Activated T-cell treated with anti-CD3 and anti-CD28 coated beads, Interleukin-2, amount 50 U/mL, for 1 hour (primary cell): ENCODE measurements at regions not wholly inside any gene's neighbourhood (a gene's known extent, or its start where the extent isn't known, plus 50 kb on each side); places are given as distances from the start of the nearest gene placed in this dataset.
"Not testable (repeated sequence)": the region's sequence is repeated elsewhere in the genome, so short reads cannot be mapped to it uniquely, and the experiment has no call there.

Experiments used
- DNase-seq: peaks from one replicate; pipeline ENCODE4 v3.0.0-alpha.2; 2020

GRCh38 chr5:28714907-28715698, 1676.7 kb upstream of the CDH9 start:
- no peak for DNase-seq

DNA sequence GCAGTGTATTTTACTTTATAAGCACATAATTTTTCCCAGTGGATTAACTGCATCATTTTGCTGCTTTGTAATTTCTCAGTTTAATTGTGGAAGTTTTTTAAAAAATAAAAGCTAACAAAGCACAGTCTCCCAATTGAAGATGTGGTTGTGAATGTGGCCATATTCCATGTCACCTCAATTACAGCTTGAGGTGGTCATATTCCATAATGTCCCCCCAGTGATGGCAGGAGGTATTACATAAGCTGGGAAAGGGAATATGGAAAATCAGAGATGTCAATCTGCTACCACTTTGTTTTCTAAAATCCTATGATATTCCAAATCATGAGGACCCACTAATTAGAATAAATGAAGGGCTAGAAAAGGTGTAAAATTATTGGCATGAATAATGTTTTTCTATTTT, 1672.0 kb upstream of the CDH9 start:
- DNase-seq, result no peak

- DNase-seq, result no peak
Observed at GRCh38 chr5:28708472-28708871, 1670.1 kb upstream of the CDH9 start.

- no peak for DNase-seq
Observed at GRCh38 chr5:28707706-28708105, 1669.3 kb upstream of the CDH9 start.

DNA sequence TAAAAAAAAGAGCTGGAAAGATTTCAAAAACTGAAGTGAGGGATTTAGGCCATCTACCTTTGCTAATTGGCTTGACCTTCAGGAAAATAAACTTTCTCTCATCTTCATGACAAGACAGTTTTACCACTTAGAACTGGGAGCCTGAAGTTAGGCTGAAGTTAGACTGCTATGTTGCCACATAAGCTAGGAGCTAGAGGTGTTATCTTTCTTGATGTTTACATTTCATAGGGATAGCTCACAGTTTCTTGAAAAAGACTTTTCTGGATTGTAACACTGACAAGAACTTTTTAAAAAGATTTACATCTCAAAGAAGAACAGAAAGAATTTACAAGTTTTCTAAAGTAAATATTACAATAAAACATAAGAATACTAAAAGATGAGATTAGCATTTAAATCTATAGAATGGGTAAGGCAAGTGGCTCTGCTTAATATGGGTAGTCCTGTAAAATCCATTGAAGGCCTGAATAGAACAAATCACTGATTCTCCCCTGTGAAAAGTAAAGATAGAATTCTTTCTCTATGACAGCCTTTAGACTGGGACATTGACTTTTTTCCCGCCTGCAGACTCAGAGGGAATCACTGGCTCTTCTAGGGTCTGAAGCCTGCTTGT, 1665.4 kb upstream of the CDH9 start:
- DNase-seq, result no peak

GRCh38 chr5:28691526-28691925, 1653.1 kb upstream of the CDH9 start:
- no peak for DNase-seq

DNA sequence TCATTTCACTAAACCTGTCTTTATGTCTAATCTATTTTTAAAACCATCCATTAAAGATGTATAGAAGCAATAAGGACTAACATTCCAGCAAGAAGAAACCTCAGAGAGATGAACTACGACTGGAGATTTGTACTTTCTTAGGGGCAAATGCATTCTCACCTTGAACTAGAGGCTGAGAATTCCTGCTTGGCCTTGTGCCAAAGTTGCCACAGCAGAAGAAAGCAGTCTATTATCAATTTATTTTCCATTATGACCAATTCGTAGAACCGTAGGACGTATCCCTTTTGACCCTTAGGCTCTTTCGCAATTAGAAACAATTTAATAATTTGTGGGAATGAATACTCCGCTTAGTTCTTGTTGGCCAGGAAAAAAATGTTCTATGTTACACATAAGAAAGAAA, 1647.4 kb upstream of the CDH9 start:
- no peak for DNase-seq

- no peak for DNase-seq
Observed at GRCh38 chr5:28678899-28679298, 1640.5 kb upstream of the CDH9 start.

GRCh38 chr5:28666110-28666509, 1627.7 kb upstream of the CDH9 start:
- no peak for DNase-seq

DNA sequence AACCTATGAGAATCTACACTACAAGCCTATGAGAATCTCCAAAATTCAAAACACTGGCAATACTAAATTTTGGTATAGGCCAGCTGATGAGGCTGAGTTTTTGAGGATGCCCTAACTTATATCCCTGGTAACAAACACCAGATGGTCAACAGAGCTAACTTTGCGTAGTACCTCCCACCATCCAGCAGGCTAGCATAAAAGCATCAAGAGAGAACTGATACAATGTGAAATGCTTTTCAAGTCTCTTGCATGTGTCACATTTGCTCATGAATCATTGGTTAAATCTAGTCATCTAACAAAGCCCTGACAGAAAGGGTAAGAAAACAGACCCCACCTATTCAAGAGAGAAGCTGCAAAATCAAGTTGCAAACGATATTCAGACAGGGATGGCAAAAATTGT, 1609.7 kb upstream of the CDH9 start:
- no peak for DNase-seq

GRCh38 chr5:28632607-28633006, 1594.2 kb upstream of the CDH9 start:
- no peak for DNase-seq

DNA sequence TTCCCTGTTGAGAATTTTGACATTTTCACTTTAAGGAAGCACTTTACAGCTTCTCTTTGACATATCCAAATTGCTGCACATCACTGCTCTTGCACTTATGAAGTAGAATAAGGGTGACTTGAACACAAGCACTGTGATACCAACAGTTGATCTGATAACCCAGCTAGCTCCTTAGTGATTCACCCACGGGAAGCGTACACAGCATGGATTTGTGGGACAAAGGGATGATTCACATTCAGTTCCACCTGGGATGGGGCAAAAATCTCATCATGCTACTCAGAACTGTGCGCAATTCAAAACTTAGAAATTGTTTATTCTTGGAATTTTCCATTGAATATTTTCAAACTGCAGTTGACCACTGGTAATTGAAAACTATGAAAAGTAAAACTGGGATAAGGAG, 1565.5 kb upstream of the CDH9 start:
- no peak for DNase-seq

- no peak for DNase-seq
Observed at GRCh38 chr5:28602429-28602828, 1564.0 kb upstream of the CDH9 start.

DNA sequence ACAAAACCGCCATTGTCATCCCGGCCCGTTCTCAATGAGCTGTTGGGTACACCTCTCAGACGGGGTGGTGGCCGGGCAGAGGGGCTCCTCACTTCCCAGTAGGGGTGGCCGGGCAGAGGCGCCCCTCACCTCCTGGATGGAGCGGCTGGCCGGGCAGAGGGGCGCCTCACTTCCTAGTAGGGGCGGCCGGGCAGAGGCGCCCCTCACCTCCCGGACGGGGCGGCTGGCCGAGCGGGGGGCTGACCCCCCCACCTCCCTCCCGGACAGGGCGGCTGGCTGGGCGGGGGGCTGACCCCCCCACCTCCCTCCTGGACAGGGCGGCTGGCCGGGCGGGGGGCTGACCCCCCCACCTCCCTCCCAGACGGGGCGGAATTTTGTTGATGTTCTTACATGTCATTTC, 1558.3 kb upstream of the CDH9 start:
- DNase-seq, result not testable (repeated sequence)

DNA sequence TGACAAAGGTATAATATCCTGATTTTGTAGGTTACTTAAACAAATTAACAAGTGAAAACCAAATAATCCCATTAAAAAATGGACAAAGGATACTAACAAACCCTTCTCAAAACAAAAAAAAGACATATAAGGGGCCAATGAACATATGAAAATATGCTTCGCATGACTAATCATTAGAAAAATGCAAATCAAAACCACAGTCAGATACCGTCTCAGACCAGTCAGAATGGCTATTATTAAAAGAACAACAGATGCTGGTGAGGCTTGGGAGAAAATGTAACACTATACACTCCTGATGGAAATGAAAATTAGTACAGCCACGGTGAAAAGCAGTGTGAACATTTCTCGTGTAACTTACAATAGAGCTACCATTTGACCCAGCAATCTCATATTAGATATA, 1542.2 kb upstream of the CDH9 start:
- DNase-seq, result no peak

GRCh38 chr5:28576022-28576421, 1537.6 kb upstream of the CDH9 start:
- DNase-seq, result no peak

- no peak for DNase-seq
Observed at GRCh38 chr5:28575368-28575767, 1537.0 kb upstream of the CDH9 start.

GRCh38 chr5:28574606-28575005, 1536.2 kb upstream of the CDH9 start:
- no peak for DNase-seq

DNA sequence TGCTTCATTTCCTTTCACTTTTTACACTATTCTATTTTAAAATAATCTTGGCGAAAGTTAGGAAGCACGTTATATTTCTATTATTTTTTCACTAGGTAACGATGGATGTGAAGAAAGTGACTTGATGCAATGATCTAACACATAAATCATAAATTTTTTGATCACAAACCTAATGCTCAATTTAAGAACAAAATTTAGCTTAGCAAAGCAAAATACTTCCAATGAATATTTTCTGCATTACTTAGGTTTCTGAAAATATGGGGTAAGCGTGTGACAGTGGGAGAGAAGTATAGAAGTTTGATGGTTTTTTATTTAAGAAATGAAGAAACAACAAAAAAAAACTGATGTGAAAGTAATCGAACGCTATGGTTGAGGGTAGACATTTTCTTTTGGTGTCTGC, 1528.7 kb upstream of the CDH9 start:
- no peak for DNase-seq

GRCh38 chr5:28561522-28561921, 1523.1 kb upstream of the CDH9 start:
- no peak for DNase-seq

GRCh38 chr5:28558196-28558595, 1519.8 kb upstream of the CDH9 start:
- DNase-seq, result no peak

DNA sequence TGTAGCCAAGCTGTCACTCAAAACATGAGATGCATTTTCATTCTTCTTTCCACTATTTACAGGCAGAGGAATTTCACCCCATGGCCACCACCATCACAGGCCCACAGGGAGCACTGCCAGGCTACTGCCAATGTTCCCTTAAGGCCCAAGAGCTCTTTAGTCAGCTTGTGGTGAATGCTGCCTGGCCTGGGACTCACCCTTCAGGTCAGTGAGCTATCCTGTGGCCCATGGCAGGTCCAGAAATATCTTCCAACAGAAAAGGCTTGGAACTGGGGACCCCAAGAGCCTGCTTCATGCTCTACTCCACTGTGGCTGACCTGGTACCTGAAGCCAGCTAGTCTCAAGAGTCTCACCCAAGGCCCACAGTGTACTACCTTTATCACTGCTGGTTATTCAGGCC, 1518.7 kb upstream of the CDH9 start:
- DNase-seq, result no peak

DNA sequence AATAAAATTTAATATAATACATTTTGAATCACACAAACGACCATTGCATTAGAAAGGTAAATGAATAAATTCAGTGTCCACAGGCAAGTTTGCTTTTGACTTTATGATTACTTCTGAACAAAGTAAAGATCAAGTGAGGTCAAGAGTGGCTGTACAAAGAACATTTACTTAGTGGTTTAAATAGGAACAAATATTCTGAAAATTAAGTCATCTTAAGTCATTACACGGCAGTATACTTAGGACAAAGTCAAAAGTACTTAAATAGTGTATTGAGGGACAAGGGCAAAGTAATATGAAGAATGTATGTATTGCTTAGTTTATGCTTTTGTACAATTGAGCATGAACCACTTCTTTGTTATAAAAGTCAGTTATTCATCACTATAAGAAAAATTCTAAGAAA, 1511.2 kb upstream of the CDH9 start:
- no peak for DNase-seq

GRCh38 chr5:28548856-28549255, 1510.5 kb upstream of the CDH9 start:
- no peak for DNase-seq

GRCh38 chr5:28544501-28544900, 1506.1 kb upstream of the CDH9 start:
- no peak for DNase-seq
